ENCODE measurements at regions not wholly inside any gene's neighbourhood (a gene's known extent, or its start where the extent isn't known, plus 50 kb on each side); places are given as distances from the start of the nearest gene placed in this dataset.

- TF ChIP-seq EZH2 (IDR thresholded peaks at IDR 0.05; ENCODE audit: borderline replicate concordance) (no peak), CTCF (IDR thresholded peaks at IDR 0.05; ENCODE audit: poor library complexity) (no peak), EZH2phosphoT487 (IDR thresholded peaks at IDR 0.05; ENCODE audit: low read depth, severe bottlenecking, unreplicated experiment) (no peak)
- Histone ChIP-seq H3K79me2 (no peaks in the 10 kb centered on the region), H3K4me3 (no peak overlapping the region), H3K36me3 (replicated peaks; ENCODE audit: insufficient read depth, low read depth) (no peaks in the 10 kb centered on the region), H4K20me1 (ENCODE audit: insufficient read depth, poor library complexity, severe bottlenecking) (no peaks in the 10 kb centered on the region), H3K9me2 (replicated peaks; ENCODE audit: insufficient read depth) (no peaks in the 10 kb centered on the region), H3K9me3 (ENCODE audit: low read depth) (no peaks in the 10 kb centered on the region), H3K4me1 (ENCODE audit: insufficient read depth) (peaks cover 12% of the 10 kb centered on the region), H2AFZ (no peak overlapping the region), H3K27me3 (no peaks in the 10 kb centered on the region), H3K4me2 (no peak overlapping the region), H3K27ac (no peak overlapping the region)
- 91% methylated on average over 2 of the region's 2 CpGs for WGBS (ENCODE audit: low lambda C conversion rate, missing lambda C conversion rate)
- no peak for DNase-seq (ENCODE audit: low spot score)
These were observed 180.6 kb upstream of the TAB2 start for GRCh38 chr6:149136913-149137286.

- WGBS (ENCODE audit: low lambda C conversion rate, missing lambda C conversion rate) = 67% methylated on average over 4 of the region's 4 CpGs
- H3K27ac ChIP-seq = no peak overlapping the region
These were observed 179.9 kb upstream of the TAB2 start for GRCh38 chr6:149137594-149137993.

GRCh38 chr6:149138089-149138488, 179.4 kb upstream of the TAB2 start:
- H3K27me3 ChIP-seq = no peaks in the 10 kb centered on the region
- H3K79me2 ChIP-seq = no peaks in the 10 kb centered on the region
- H3K4me2 ChIP-seq = no peak overlapping the region
- no peak overlapping the region for H2AFZ ChIP-seq
- peaks cover 12% of the 10 kb centered on the region for H3K4me1 ChIP-seq (ENCODE audit: insufficient read depth)
- no peak overlapping the region for H3K4me3 ChIP-seq
- H3K36me3 ChIP-seq (replicated peaks; ENCODE audit: insufficient read depth, low read depth) = no peaks in the 10 kb centered on the region
- TF ChIP-seq CTCF (IDR thresholded peaks at IDR 0.05; ENCODE audit: poor library complexity) = no peak
- H4K20me1 ChIP-seq (ENCODE audit: insufficient read depth, poor library complexity, severe bottlenecking) = no peaks in the 10 kb centered on the region
- no peaks in the 10 kb centered on the region for H3K9me3 ChIP-seq (ENCODE audit: low read depth)
- no peak overlapping the region for H3K27ac ChIP-seq
- WGBS (ENCODE audit: low lambda C conversion rate, missing lambda C conversion rate) = 94% methylated on average over 10 of the region's 10 CpGs
- no peak for DNase-seq (ENCODE audit: low spot score)
- no peaks in the 10 kb centered on the region for H3K9me2 ChIP-seq (replicated peaks; ENCODE audit: insufficient read depth)

More at GRCh38 chr6:149137594-149137993, 179.9 kb upstream of the TAB2 start:
- Histone ChIP-seq H3K9me2 (replicated peaks; ENCODE audit: insufficient read depth) (no peaks in the 10 kb centered on the region), H3K4me2 (no peak overlapping the region), H3K4me1 (ENCODE audit: insufficient read depth) (peaks cover 12% of the 10 kb centered on the region), H3K27me3 (no peaks in the 10 kb centered on the region), H3K4me3 (no peak overlapping the region), H3K9me3 (ENCODE audit: low read depth) (no peaks in the 10 kb centered on the region), H3K79me2 (no peaks in the 10 kb centered on the region), H3K36me3 (replicated peaks; ENCODE audit: insufficient read depth, low read depth) (no peaks in the 10 kb centered on the region), H2AFZ (no peak overlapping the region), H4K20me1 (ENCODE audit: insufficient read depth, poor library complexity, severe bottlenecking) (no peaks in the 10 kb centered on the region)
- DNase-seq (ENCODE audit: low spot score) = no peak
- TF ChIP-seq EZH2 (IDR thresholded peaks at IDR 0.05; ENCODE audit: borderline replicate concordance) (no peak), CTCF (IDR thresholded peaks at IDR 0.05; ENCODE audit: poor library complexity) (no peak), EZH2phosphoT487 (IDR thresholded peaks at IDR 0.05; ENCODE audit: low read depth, severe bottlenecking, unreplicated experiment) (no peak)

- no peak for TF ChIP-seq EZH2 (IDR thresholded peaks at IDR 0.05; ENCODE audit: borderline replicate concordance)
- no peak for TF ChIP-seq EZH2phosphoT487 (IDR thresholded peaks at IDR 0.05; ENCODE audit: low read depth, severe bottlenecking, unreplicated experiment)
- TF ChIP-seq CTCF (IDR thresholded peaks at IDR 0.05; ENCODE audit: poor library complexity) = no peak
- 94% methylated on average over 12 of the region's 12 CpGs for WGBS (ENCODE audit: low lambda C conversion rate, missing lambda C conversion rate)
- Histone ChIP-seq H3K4me3 (no peak overlapping the region), H3K9me2 (replicated peaks; ENCODE audit: insufficient read depth) (no peaks in the 10 kb centered on the region), H3K79me2 (no peaks in the 10 kb centered on the region), H3K9me3 (ENCODE audit: low read depth) (no peaks in the 10 kb centered on the region), H3K27me3 (no peaks in the 10 kb centered on the region), H3K4me2 (no peak overlapping the region), H2AFZ (no peak overlapping the region), H3K27ac (no peak overlapping the region), H4K20me1 (ENCODE audit: insufficient read depth, poor library complexity, severe bottlenecking) (no peaks in the 10 kb centered on the region), H3K36me3 (replicated peaks; ENCODE audit: insufficient read depth, low read depth) (no peaks in the 10 kb centered on the region), H3K4me1 (ENCODE audit: insufficient read depth) (peaks cover 12% of the 10 kb centered on the region)
- DNase-seq (ENCODE audit: low spot score) = no peak
These were observed 178.7 kb upstream of the TAB2 start for GRCh38 chr6:149138699-149139294.

All from hepatocyte (in vitro differentiated cells).